ENCODE measurements at regions not wholly inside any gene's neighbourhood (a gene's known extent, or its start where the extent isn't known, plus 50 kb on each side); places are given as distances from the start of the nearest gene placed in this dataset.

DNA sequence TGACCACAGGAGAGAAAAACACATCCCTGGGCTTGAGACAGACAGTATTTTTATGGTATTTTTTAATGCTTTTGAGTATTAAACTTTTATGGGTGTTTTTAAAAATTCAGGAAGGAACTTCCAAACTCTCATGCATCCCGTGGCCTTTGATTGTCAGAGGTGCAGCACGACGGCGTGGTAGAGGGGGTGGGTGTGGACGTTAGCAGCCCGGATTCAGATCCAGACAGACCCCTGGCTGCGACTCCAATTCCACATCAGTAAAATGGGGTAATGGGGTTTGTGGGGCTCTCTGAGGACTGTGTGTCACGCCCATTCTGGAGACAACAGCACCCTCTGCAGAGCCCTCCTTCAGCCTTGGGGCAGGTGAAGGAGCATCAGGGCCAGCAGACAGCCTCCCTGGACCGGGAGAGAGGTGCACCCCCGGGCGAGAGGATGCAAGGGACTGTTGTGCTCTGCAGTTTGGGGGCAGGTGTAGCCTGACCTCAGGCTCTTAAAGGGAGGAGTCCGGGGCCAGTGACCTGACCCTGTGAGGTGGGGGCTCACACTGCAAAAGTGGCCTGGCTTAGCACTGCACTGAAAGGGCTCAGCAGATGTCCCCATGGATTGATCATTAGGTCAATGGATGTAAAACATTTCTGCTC lies 1024.3 kb downstream of the TBC1D22A start (continued):
- no peak for TF ChIP-seq CC2D1A (CRISPR knock-in tag; IDR thresholded peaks at IDR 0.05)
- TF ChIP-seq PHF20 (CRISPR knock-in tag; IDR thresholded peaks at IDR 0.05) = no peak
- no peak for TF ChIP-seq CREB3 (CRISPR knock-in tag; IDR thresholded peaks at IDR 0.05)
- TF ChIP-seq, protein P1, sequence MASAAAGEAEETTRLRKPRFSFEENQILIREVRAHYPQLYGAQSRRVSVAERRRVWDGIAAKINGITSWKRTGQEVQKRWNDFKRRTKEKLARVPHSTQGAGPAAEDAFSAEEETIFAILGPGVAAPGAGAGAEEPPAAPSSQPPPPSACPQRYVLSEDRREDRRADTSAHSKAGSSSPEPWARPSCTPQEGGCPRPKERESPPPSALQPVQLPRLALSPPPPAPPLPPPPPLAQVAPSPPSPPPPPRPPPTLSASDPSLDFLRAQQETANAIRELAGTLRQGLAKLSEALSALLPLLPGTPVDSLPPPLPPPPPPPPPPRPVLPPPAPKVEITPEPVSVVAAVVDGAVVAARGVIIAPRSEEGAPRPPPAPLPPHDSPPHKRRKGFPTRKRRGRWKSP (CRISPR knock-in tag; IDR thresholded peaks at IDR 0.05) = no peak
- TF ChIP-seq ZNF674 (CRISPR knock-in tag; IDR thresholded peaks at IDR 0.05; ENCODE audit: low read depth) = no peak
- no peak for TF ChIP-seq KAT8 (CRISPR knock-in tag; IDR thresholded peaks at IDR 0.05)

- Histone ChIP-seq H3K9ac (ENCODE audit: insufficient read depth, low read depth, low read length) (no peak overlapping the region), H3K36me3 (replicated peaks in 1 of 2; ENCODE audit: control insufficient read depth in 1 of 2, insufficient read depth in 2 of 2, low read length in 2 of 2) (no peaks in the 10 kb centered on the region), H3K4me3 (replicated peaks in 1 of 3; ENCODE audit: insufficient read depth in 1 of 3, low read depth in 2 of 3, low read length in 3 of 3) (no peak overlapping the region), H2AFZ (ENCODE audit: low read length) (no peak overlapping the region), H3K4me2 (ENCODE audit: low read depth, low read length) (no peak overlapping the region), H3K79me2 (ENCODE audit: insufficient read depth, low read length) (no peaks in the 10 kb centered on the region), H4K20me1 (ENCODE audit: insufficient read depth, low read length) (no peaks in the 10 kb centered on the region), H3K27ac (ENCODE audit: extremely low read length, insufficient read depth, low read length) (no peak overlapping the region), H3K4me1 (ENCODE audit: insufficient read depth, low read length) (no peaks in the 10 kb centered on the region), H3K9me3 (ENCODE audit: low read length) (no peaks in the 10 kb centered on the region), H3K27me3 (ENCODE audit: control insufficient read depth in 1 of 2, insufficient read depth in 2 of 2, low read length in 2 of 2) (peaks cover 1 to 13% of the 10 kb centered on the region in 2 experiments; a peak in 1 of 5 replicates)
- no TSS peak for BruUV-seq (replicated peaks)
- in situ Hi-C loops (cut with HindIII; ENCODE audit: extremely low pct_ligation_motif_present, low pct_unique_long_range_greater_than_20kb) = no loop called here
- WGBS (ENCODE audit: low lambda C conversion rate) = 20% methylated on average over 1 of the region's 1 CpG
- intact Hi-C loops (cut with micrococcal nuclease; ENCODE audit: unreplicated experiment) = no loop called here
- POLR2A ChIA-PET = no interaction called here
- CTCF ChIA-PET (ENCODE audit: low intra/inter-chr PET ratio, low total read pairs) = no interaction called here
- FAIRE-seq = no peak
- DNase-seq (ENCODE audit: low spot score) = no peak
- no peak for ATAC-seq
- TF ChIP-seq ZNF207 (IDR thresholded peaks at IDR 0.05; ENCODE audit: borderline replicate concordance) = no peak
- TF ChIP-seq, protein P2, sequence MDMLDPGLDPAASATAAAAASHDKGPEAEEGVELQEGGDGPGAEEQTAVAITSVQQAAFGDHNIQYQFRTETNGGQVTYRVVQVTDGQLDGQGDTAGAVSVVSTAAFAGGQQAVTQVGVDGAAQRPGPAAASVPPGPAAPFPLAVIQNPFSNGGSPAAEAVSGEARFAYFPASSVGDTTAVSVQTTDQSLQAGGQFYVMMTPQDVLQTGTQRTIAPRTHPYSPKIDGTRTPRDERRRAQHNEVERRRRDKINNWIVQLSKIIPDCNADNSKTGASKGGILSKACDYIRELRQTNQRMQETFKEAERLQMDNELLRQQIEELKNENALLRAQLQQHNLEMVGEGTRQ (IDR thresholded peaks at IDR 0.05; ENCODE audit: low read depth, low read length) = no peak
- TF ChIP-seq, protein P2 (CRISPR knock-in tag; IDR thresholded peaks at IDR 0.05; ENCODE audit: borderline replicate concordance) = no peak
- no peak for TF ChIP-seq POLR2AphosphoS2 (IDR thresholded peaks at IDR 0.05; ENCODE audit: low read depth, low read length)
- TF ChIP-seq ZNF776 (CRISPR knock-in tag; IDR thresholded peaks at IDR 0.05) = no peak
- no peak for TF ChIP-seq PHF8 (CRISPR knock-in tag; IDR thresholded peaks at IDR 0.05)
- TF ChIP-seq UBTF (CRISPR knock-in tag; IDR thresholded peaks at IDR 0.05) = no peak
- TF ChIP-seq HIC2 (CRISPR knock-in tag; IDR thresholded peaks at IDR 0.05; ENCODE audit: low read depth) = no peak
- TF ChIP-seq KDM5A (IDR thresholded peaks at IDR 0.05; ENCODE audit: borderline replicate concordance, low read length) = no peak
- no peak for TF ChIP-seq ZNF160 (CRISPR knock-in tag; IDR thresholded peaks at IDR 0.05)
Observed at GRCh38 chr22:47784991-47785390, 1022.5 kb downstream of the TBC1D22A start.

Data from HepG2 (cell line).